ENCODE measurements at regions not wholly inside any gene's neighbourhood (a gene's known extent, or its start where the extent isn't known, plus 50 kb on each side); places are given as distances from the start of the nearest gene placed in this dataset.
"Not testable (repeated sequence)": the region's sequence is repeated elsewhere in the genome, so short reads cannot be mapped to it uniquely, and the experiment has no call there.

DNA sequence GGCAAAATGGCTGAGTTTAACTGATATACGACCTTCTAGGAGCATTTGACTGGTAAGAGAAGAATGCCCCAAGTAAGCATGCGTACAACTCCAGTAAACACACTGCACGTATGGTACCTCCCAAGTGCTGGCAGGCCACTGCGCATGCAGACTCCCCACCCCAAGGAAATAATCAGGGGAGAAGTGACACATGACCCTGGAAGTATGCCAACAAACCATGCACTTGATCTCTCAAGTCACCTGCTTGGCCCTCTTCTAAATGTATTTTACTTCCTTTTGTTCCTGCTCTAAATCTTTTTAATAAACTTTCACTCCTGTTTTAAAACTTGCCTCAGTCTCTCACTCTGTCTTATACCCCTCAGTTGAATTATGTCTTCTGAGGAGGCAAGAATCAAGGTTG is 129.8 kb upstream of the COL5A2 start:
- no peak for DNase-seq (ENCODE audit: low spot score)

DNA sequence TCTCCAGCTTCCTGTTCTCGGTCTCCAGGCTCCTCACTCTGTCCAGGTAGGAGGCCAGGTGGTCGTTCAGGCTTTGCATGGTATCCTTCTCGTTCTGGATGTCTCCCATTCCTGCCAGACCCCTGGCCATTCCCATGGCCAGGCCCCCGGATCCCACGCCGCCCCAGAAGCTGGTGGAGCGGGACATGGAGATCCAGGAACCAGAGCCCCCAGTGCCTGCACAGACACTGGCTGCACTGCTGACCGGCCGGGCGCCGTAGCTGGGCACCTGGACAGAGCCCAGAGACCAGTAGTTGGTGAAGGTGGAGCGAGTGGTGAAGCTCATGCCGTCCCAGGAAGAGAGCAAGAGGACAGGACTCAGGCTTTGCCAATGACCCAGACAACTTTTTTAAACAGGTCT is 129.1 kb upstream of the WDR75 start:
- no peak for DNase-seq (ENCODE audit: low spot score)

DNA sequence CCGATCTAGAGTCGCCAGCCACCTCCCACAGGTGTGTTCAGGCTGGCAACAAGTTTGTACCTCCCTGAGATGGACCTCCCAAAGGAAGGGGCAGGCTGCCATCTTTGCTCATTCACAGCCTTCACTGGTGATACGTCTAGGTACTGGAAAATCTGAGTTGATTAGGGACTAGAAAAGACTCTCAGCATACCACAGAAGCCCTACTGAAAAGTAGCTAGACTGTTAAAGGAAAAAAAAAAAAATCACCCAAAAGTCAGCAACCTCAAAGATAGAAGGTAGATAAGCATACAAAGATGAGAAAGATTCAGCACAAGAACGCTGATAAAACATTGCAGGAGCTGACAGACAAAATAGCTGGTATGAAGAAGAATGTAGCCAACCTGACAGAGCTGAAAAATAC is 128.6 kb upstream of the WDR75 start:
- DNase-seq (ENCODE audit: low spot score): no peak

DNA sequence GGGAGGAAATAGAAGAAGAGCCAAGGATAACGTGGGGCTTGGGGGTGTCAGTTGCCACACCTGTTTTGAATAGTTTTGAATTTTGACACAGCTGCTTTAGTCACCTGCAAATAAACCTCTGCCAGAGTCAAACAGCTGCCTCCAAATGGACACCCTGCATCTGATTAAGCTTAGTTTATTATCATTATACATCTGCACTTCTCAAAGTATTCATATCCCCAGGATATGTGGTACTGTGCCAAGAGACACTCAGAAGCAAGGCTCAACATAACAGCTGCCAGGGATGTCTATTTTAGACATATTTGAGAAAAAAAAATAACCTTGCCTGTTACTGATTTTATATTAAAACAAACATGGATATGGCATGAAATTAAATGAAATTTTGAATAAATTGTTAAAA is 122.5 kb upstream of the WDR75 start:
- DNase-seq (ENCODE audit: low spot score): no peak

DNA sequence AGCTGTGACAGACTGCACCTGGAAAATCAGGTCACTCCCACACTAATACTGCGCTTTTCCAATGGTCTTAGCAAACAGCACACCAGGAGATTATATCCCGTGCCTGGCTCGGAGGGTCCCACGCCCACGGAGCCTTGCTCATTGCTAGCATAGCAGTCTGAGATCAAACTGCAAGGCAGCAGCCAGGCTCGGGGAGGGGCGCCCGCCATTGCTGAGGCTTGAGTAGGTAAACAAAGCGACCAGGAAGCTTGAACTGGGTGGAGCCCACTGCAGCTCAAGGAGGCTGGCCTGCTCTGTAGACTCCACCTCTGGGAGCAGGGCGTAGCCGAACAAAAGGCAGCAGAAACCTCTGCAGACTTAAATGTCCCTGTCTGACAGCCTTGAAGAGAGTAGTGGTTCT is 121.8 kb upstream of the WDR75 start:
- not testable (repeated sequence) for DNase-seq (ENCODE audit: low spot score)

DNA sequence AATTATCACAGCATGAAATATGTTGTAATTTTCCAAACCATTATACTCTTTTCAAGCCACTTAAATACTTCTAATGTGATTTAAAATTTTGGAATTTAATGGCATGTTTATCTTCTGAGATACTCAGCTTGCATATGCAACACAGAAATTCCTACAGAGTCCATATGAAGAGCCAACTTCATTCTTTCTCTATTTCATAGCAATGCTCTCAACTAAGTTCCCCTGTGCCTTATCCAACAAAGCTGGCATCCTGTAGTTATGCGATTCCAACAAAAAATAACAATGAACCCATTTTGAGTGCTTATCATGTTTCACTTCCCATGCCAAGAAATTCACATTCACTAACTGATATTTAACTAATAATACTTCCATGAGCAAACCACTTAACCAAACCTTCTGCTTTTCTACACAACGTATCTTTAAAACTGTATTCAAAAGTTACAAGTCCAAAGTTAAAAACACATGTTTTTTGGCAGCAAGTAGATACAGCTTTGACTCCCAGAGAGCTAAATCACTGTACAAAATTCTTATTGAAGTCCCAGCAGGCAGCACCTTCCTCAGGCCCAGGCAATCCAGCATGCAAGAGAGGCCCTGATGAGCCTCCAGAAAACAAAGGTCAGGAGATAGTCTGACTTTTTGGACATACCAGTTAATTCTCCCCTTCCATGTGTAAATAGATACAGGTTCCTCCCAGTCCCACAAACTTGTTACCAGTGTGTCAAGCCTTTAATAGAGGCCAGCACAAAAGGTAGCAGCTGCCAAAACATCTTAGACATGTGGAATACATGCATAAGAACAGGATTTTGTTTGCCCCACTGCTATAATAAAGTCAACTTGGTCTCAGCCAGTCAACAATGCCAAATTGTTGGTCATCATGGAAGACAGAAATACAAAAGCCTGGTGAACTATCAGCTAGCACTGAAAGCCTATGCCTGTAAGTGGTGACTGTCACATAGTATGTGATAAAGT is 113.1 kb upstream of the WDR75 start:
- no peak for DNase-seq (ENCODE audit: low spot score)

DNA sequence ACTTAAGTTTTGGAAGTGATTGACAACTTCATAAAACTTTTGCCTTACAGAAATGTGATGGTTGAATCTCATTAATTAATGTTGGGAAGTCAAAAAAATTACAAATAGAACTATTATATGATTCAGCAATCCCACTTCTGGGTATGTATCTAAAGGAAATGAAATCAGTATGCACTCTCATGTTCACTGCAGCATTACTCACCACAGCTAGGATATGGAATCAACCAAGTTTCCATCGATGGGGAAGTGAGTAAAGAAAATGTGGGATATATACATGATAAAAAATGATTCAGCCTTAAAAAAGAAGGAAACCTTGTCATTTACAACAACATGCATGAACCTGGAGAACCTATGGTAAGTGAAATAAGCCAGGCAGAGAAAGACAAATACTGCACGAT is 112.4 kb upstream of the WDR75 start:
- no peak for DNase-seq (ENCODE audit: low spot score)

DNA sequence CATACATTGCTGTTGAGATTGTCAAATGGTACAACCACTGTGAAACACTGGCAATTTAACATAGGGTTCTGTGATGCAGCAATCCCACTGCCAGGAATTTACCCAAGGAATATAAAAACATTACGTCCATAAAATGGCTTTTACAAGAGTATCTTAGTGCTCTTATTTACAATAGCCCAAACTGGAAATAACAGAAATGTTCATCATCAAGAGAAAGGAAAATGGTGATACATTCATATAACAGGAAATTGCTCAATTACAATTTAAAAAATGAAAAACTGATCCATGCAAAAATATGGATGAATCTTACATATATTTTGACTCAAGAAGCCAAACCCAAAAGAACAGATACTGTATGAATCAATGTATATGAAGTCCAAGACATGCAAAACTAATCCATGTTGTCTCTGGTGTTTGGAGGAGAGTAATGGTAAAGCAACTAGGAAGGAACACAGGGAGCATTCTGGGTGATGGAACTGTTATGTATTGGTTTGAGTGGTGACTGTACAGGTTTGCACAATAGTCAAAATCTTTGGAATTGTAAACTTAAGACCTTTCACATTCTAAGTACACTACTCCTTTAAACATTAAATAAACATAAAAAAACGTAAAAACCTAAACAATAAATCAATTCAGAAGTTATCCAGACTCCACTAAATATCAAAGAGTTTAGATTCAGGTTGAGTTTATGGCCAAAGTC is 104.8 kb upstream of the WDR75 start:
- no peak for DNase-seq (ENCODE audit: low spot score)

DNA sequence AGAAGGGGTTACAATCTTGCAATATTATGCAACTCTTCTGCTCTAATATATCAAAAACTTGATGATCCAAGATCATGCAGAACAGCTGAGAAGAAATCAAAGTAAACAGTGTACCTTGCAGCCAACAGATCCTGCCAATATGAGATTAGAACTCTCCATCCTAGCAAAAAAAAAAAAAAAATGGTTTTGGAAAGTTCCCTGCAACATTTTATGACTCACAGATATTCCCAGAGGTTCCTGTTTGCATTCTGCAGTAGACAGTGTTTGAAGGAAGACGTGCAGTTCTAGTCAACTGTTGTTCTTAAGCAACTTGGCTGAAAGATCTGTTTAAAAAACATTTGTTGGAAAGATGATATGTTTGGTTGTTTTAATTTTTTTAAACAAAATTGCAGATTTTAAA is 103.6 kb upstream of the WDR75 start:
- DNase-seq (ENCODE audit: low spot score): peak; percentile 24

DNA sequence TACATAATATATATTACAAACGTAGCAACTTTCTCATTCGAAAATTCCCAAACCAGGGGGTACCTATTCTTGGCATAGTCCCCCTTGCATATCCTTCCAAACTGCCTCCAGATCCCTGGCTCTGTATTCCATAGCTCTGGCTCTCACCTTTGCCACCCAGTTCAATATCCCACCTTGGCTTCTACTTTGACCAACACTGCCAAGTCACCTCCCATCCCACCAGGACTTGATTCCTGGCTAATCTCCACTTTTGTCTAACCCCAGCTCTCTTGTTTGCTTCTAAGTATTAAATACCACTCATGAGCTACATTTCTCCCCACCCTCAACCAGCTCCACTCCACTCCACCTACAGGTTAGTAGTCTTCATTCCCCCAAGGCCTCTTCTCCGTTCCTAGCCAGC is 103.2 kb upstream of the WDR75 start:
- DNase-seq (ENCODE audit: low spot score): no peak

DNA sequence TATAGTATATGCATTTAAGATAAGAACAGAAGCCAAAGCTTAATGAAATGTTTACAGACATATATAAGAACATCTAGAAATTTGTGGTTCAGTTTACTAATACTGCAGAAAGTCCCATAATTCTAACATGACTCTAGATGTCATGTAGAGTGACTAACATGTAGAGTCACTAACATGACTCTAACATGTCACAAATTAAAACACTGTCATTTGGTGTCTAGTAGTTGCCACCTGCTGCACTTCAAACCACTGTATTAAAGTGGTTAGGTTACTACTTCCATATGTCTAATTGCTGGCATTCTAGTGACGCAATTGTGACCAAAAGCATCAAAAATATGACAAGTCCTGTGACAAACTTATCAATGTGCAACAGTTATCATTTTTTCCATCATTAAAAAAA is 100.2 kb upstream of the WDR75 start:
- no peak for DNase-seq (ENCODE audit: low spot score)

DNA sequence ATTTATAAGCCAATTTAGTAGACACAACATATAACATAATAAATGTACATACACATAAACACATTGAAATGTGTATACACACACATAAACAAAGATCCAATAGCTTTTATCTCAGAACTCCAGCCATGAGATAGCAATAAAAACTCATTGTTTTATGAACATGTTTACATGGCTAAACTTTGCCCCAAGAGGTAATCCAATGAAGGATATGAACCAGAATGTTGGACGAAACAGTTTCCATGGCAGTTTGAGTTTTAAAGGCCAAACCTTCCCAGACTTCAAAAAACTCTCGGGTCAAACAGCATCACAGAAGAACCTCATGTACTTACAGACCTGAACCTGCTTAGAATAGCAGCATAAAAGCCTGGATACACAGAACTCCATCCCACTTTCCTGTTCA is 97.2 kb upstream of the WDR75 start:
- no peak for DNase-seq (ENCODE audit: low spot score)

DNA sequence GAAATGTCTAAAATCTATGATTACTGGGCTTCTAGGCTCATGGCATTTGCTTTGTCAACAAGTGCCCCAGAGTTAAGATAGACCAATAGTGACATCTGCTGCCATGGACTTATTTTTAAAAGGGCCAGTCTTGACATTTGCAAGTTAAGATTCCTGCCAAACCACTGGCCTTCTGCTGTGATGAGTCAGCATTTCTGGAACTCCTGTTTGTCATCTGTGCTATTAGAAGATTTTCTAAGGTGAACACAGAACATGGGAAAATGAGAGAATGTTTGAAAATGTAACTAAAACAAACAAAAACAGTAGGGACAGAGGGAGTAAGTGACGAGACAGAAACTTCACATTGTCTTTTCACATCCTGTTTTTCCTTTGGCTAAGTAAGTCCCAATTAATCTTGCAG is 93.7 kb upstream of the WDR75 start:
- peak; percentile 54 for DNase-seq (ENCODE audit: low spot score)

DNA sequence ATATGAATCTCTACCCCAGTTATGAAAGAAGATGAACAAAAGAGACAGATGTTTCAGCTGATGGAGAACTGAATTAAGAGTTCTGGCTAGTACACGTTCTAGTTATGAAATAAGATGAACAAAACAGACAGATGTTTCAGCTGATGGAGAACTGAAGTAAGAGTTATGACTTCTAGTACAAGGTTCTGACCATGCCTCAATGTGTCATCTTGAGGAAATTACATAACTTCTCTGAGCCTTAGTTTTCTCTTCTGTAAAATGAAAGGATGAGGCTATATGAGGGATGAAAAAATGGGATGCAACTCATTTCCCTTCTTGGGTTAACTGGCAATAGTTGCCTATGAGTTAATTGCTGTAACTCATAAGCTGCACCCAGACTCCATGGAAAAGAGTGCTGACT is 92.9 kb upstream of the WDR75 start:
- no peak for DNase-seq (ENCODE audit: low spot score)

DNA sequence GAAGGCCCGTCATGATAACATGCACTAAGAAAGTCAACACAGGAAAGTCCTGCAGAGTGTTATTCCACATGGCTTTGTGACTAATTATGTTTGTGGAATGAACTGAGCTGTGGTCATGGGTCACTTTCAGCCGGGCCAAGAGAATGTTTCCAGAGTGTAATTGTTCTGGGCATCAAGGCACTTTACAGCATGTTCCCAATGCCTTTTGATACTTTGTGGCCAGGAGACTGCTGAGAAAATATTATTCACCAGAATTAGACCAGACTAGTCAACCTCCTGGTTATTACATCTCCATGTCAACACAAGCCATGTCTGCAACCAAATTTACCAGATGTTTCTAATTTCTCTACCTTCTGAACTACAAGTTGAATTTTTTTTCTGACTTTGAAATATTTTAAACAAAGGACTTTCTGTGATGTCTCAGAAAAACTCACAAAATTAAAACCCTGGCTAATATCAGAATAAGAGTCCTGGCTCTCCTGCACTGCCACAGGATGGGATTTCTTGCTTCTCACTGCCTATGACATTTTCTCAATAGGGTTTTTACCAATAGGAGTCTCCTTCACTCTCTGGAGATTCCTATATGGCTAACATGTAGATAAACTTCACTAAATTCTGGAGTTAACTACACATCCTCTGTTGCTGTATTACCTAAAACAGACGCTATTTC is 90.6 kb upstream of the WDR75 start:
- DNase-seq (ENCODE audit: low spot score): peak; percentile 19

DNA sequence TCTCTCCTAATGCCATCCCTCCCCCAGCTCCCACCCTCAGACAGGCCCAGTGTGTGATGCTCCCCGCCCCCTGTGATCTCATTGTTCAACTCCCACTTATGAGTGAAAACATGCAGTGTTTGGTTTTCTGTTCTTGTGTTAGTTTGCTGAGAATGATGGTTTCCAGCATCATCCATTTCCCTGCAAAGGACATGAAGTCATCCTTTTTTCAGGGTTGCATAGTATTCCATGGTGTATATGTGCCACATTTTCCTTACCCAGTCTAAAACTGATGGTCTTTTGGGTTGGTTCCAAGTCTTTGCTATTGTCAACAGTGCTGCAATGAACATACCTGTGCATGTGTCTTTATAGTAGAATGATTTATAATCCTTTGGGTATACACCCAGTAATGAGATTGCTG is 89.3 kb upstream of the WDR75 start:
- DNase-seq (ENCODE audit: low spot score): not testable (repeated sequence)

DNA sequence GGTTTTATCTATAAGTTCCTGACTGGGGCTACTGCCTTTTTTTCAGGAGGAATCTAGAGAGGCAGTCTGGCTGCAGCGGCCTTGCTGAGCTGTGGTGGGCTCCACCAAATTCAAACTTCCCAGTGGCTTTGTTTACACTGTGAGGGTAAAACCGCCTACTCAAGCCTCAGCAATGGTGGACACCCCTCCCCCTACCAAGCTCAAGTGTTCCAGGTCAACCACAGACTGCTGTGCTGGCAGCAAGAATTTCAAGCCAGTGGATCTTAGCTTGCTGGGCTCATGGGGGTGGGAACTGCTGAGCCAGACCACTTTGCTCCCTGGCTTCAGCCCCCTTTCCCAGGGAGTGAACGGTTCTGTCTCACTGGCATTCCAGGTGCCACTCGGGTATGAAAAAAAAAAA is 83.9 kb upstream of the WDR75 start:
- DNase-seq (ENCODE audit: low spot score): not testable (repeated sequence)

DNA sequence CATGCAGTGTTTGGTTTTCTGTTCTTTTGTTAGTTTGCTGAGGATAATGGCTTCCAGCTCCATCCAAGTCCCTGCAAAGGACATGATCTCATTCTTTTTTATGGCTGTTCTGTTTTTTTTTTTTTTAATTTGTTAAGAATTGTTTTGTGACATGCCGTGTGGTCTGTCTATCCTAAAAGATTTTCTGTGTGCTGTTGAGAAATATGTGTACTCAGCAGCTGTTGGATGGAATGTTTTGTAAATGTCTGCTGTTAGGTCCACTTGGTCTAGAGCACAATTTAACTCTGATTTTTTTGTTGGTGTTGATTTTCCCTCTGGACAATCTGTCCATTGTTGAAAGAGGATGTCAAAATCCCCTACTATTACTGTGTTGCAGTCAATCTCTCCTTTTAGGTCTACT is 80.4 kb upstream of the WDR75 start:
- DNase-seq (ENCODE audit: low spot score): no peak

DNA sequence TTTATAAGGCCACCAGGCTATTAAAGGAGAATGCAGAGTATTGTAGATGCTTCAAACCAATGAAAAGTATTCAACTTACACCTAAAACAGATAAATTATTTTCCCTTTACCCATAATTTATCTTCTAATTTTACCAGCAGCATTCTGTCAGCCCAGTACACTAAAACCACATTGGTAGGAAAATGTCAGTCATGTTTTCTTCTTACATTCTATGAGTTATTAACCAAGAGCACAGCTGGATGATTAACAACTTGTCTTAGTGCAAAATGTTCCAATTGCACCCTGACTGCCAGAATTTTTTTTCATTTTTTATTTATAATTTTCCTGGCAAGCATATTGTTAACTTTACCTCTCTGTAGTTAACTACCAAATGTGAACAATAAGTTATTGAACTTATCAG is 79.0 kb upstream of the WDR75 start:
- DNase-seq (ENCODE audit: low spot score): no peak

DNA sequence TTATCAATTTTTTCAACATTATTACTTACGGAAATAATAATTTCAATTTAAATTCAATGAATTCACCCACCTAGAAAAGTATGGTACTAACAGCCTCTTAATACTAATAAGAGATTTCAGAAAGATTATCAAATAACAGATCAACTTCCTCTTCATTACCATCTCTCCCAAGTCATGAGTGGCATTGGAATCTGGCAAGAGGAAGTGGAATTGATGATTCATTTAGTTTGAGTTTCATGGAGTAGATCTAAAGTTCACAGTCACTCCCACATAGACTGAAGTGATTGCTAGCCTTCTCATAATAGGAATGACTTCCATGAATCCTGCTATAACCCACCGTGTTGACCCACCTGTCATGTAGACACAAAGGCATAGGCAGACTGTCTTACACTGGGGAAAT is 77.7 kb upstream of the WDR75 start:
- DNase-seq (ENCODE audit: low spot score): peak; percentile 32

DNA sequence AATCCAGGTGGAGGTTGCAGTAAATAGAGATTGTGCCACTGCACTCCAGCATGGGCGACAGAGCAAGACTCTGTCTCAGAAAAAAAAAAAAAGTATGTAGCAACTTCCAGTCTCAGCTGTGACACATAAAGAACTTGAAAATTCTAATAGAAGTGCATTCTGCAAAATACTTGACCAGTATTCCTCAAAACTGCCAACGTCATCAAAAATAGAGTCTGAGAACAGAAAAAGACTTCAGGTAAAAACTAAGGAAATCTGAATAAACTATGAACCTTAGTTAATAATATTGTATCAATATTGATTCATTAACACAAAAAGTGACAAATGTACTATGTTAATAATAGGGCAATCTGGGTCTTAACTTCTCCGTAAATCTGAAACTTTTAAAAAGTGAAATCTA is 76.7 kb upstream of the WDR75 start:
- no peak for DNase-seq (ENCODE audit: low spot score)

DNA sequence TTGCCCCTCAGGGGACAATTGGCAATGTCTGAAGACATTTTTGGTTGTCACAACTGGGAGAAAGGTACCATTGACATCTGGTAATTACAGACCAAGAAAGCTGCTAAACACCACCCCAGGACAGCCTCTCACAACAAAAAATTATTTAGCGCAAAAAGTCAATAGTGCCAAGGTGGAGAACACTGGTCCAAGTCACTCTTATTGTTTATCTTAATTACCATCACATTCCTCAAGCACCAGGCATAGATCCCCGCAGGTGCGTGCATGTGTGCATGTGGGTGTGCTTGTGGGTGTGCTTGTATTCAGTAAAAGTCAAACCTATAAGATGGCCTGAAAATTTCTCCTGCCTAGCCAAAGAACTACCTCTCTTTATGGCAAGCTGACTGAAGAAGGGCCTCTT is 74.9 kb upstream of the WDR75 start:
- no peak for DNase-seq (ENCODE audit: low spot score)

DNA sequence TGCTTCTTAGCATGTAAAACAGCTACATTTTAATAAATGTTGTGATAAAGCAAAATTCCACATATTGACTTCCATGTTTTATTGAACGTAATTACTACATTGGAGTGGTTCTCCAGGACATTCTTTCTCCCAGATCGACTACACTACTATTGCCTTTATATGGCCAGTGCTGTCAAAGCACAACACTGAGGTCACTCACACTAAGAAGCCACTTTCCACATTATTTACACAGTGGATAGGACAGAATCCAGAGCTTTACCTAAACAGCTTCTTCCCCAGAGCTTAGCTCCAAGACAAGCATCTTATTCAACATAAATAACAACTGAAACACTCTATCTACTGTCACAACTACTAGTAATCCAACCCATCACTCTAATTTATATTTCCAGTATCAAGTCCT is 73.9 kb upstream of the WDR75 start:
- no peak for DNase-seq (ENCODE audit: low spot score)

Measured in hepatic stellate cell (primary cell).